Testis (tissue), 2 donors: ENCODE measurements at regions not wholly inside any gene's neighbourhood (a gene's known extent, or its start where the extent isn't known, plus 50 kb on each side); places are given as distances from the start of the nearest gene placed in this dataset.
"Not testable (repeated sequence)": the region's sequence is repeated elsewhere in the genome, so short reads cannot be mapped to it uniquely, and the experiment has no call there.

Experiments
- DNase-seq: peaks from one replicate; pipeline ENCODE4 v3.0.0-alpha.2; 2019
- H3K27ac ChIP-seq, 2 donors: fragments of 200-600 bp; sonication (generic); one replicate each; pipeline ENCODE4 v1.5.1; 2019
- H3K27me3 ChIP-seq: fragments of 200-600 bp; sonication (generic); one replicate; pipeline ENCODE4 v1.5.1; 2019
- H3K36me3 ChIP-seq: fragments of 200-600 bp; sonication (generic); one replicate; pipeline ENCODE4 v1.5.1; 2017; ENCODE audit warnings: low read depth; ENCODE audit errors: missing control alignments
- H3K4me1 ChIP-seq: fragments of 200-600 bp; sonication (generic); one replicate; pipeline ENCODE4 v1.5.1; 2019
- H3K4me3 ChIP-seq, 2 donors: fragments of 200-600 bp; sonication (generic); one replicate each; pipeline ENCODE4 v1.5.1; 2017 to 2019
- H3K9me3 ChIP-seq: fragments of 200-600 bp; sonication (generic); one replicate; pipeline ENCODE4 v1.5.1; 2017
- CTCF ChIP-seq, 3 experiments: fragments of 450-650 bp in 2 of 3; fragments of 200-600 bp in 1 of 3; sonication (generic) in 1 of 3; IDR thresholded peaks; one replicate each; pipeline ENCODE4 v1.5.1; 2016 to 2019; ENCODE audit warnings: antibody characterized with exemption in 3 of 3, mild to moderate bottlenecking in 2 of 3, moderate library complexity in 1 of 3
- POLR2A ChIP-seq: fragments of 450-650 bp; IDR thresholded peaks from one replicate; pipeline ENCODE4 v1.6.1; 2017; ENCODE audit warnings: antibody characterized with exemption, mild to moderate bottlenecking, moderate library complexity
- WGBS, 2 donors: methylation state at CpG; one replicate each; pipeline ENCODE4 v1.1.5; 2018; 5-methylcytosine and 5-hydroxymethylcytosine counted together
- intact Hi-C: fragments of 100-400 bp; cut with DNase I; formaldehyde crosslinking; loops from one replicate; pipeline ENCODE4 v1.15.1; 2023; ENCODE audit warnings: low total_unique reads

- no peak for DNase-seq
- Histone ChIP-seq H3K27me3 (no peaks in the 10 kb centered on the region), H3K4me3 (no peak overlapping the region), H3K4me1 (no peaks in the 10 kb centered on the region), H3K9me3 (no peaks in the 10 kb centered on the region), H3K27ac (no peak overlapping the region), H3K36me3 (no peaks in the 10 kb centered on the region)
- intact Hi-C loops, result no loop called here
- 46 to 50% methylated on average over 1 of the region's 1 CpG for WGBS, 2 donors
- no peak for TF ChIP-seq POLR2A
Observed at GRCh38 chr3:118229196-118229595, 805.5 kb downstream of the IGSF11 start.

GRCh38 chr3:118231578-118231977, 803.1 kb downstream of the IGSF11 start:
- TF ChIP-seq POLR2A (no peak), CTCF (IDR thresholded peaks at IDR 0.05) (no peak)
- H3K4me1 ChIP-seq, result no peaks in the 10 kb centered on the region

GRCh38 chr3:118239253-118239652, 795.4 kb downstream of the IGSF11 start:
- Histone ChIP-seq H3K27me3 (no peaks in the 10 kb centered on the region), H3K9me3 (no peaks in the 10 kb centered on the region), H3K27ac (no peak overlapping the region), H3K4me1 (no peaks in the 10 kb centered on the region), H3K36me3 (no peaks in the 10 kb centered on the region), H3K4me3 (no peak overlapping the region)
- 60 to 85% methylated on average over 4 to 5 of the region's 5 CpGs for WGBS, 2 donors
- intact Hi-C loops, result no loop called here
- TF ChIP-seq CTCF (IDR thresholded peaks at IDR 0.05) (no peak), POLR2A (no peak)
- no peak for DNase-seq

More at GRCh38 chr3:118231578-118231977, 803.1 kb downstream of the IGSF11 start:
- Histone ChIP-seq H3K27ac (no peak overlapping the region), H3K4me3 (no peak overlapping the region), H3K9me3 (no peaks in the 10 kb centered on the region), H3K27me3 (no peaks in the 10 kb centered on the region), H3K36me3 (no peaks in the 10 kb centered on the region)
- WGBS, 2 donors, result 71 to 78% methylated on average over 2 of the region's 2 CpGs
- no peak for DNase-seq
- intact Hi-C loops, result no loop called here

- no peak for DNase-seq
- H3K9me3 ChIP-seq, result no peaks in the 10 kb centered on the region
- H3K36me3 ChIP-seq, result no peaks in the 10 kb centered on the region
- H3K27me3 ChIP-seq, result no peaks in the 10 kb centered on the region
- no peak overlapping the region for H3K4me3 ChIP-seq
- no peak for TF ChIP-seq POLR2A
- no peak for TF ChIP-seq CTCF (IDR thresholded peaks at IDR 0.05)
- intact Hi-C loops, result no loop called here
- H3K4me1 ChIP-seq, result no peaks in the 10 kb centered on the region
- H3K27ac ChIP-seq, result no peak overlapping the region
- WGBS, 2 donors, result 60 to 63% methylated on average over 3 of the region's 3 CpGs
Observed at GRCh38 chr3:118244761-118245160, 789.9 kb downstream of the IGSF11 start.

GRCh38 chr3:118245312-118245711, 789.3 kb downstream of the IGSF11 start:
- WGBS, 2 donors, result 57 to 79% methylated on average over 5 of the region's 5 CpGs
- no peak for DNase-seq
- Histone ChIP-seq H3K27ac (no peak overlapping the region), H3K27me3 (no peaks in the 10 kb centered on the region), H3K9me3 (no peaks in the 10 kb centered on the region), H3K4me3 (no peak overlapping the region), H3K4me1 (no peaks in the 10 kb centered on the region), H3K36me3 (no peaks in the 10 kb centered on the region)
- TF ChIP-seq POLR2A (no peak), CTCF (IDR thresholded peaks at IDR 0.05) (no peak)
- intact Hi-C loops, result no loop called here

- intact Hi-C loops, H3K27me3 ChIP-seq, H3K9me3 ChIP-seq, H3K4me1 ChIP-seq, DNase-seq, H3K4me3 ChIP-seq, H3K27ac ChIP-seq, H3K36me3 ChIP-seq: not testable (repeated sequence)
- 92 to 93% methylated on average over 1 of the region's 1 CpG for WGBS, 2 donors
Observed at GRCh38 chr3:118258850-118259249, 775.8 kb downstream of the IGSF11 start.
